K562 (cell line): ENCODE measurements at regions not wholly inside any gene's neighbourhood (a gene's known extent, or its start where the extent isn't known, plus 50 kb on each side); places are given as distances from the start of the nearest gene placed in this dataset.
A peak's percentile ranks its signal among the peaks of the same experiment; 100 is the strongest.

Experiments used
- CC2D1A ChIP-seq: fragments of 450-650 bp; IDR thresholded peaks from 2 replicates; pipeline ENCODE4 v1.6.1; 2017; ENCODE audit warnings: mild to moderate bottlenecking
- ETV1 ChIP-seq: fragments of 450-650 bp; conservative IDR thresholded peaks from 2 replicates; pipeline ENCODE4 v1.6.1; 2016; ENCODE audit warnings: missing genetic modification characterization, control low read depth, low read depth, missing compliant biosample characterization
- FOSL1 ChIP-seq: fragments of 200-800 bp; sonication (Bioruptor generic); conservative IDR thresholded peaks from 2 replicates; pipeline ENCODE4 v1.6.1; 2016; ENCODE audit warnings: missing genetic modification characterization, missing compliant biosample characterization
- FOXJ2 ChIP-seq: fragments of 200-800 bp; sonication (Bioruptor generic); IDR thresholded peaks from 2 replicates; pipeline ENCODE4 v1.6.1; 2016; ENCODE audit warnings: missing genetic modification characterization, missing compliant biosample characterization
- GABPA ChIP-seq: fragments of 200-800 bp; sonication (Bioruptor generic); conservative IDR thresholded peaks from 2 replicates; pipeline ENCODE4 v1.6.1; 2016; ENCODE audit warnings: low read depth, missing genetic modification characterization, missing compliant biosample characterization
- L3MBTL2 ChIP-seq: fragments of 450-650 bp; IDR thresholded peaks from 2 replicates; pipeline ENCODE4 v1.6.1; 2016; ENCODE audit warnings: mild to moderate bottlenecking, moderate library complexity
- MCM7 ChIP-seq, 2 experiments: fragments of 450-650 bp; IDR thresholded peaks; 2 replicates each; pipeline ENCODE4 v1.6.1; 2016 to 2018
- MTF1 ChIP-seq: fragments of 250-450 bp; sonication (Bioruptor Pico); IDR thresholded peaks from 2 replicates; pipeline ENCODE4 v1.9.0; 2021; ENCODE audit warnings: moderate library complexity, mild to moderate bottlenecking, inconsistent platforms, borderline replicate concordance
- NCOR1 ChIP-seq: fragments of 450-650 bp; IDR thresholded peaks from 2 replicates; pipeline ENCODE4 v1.6.1; 2016; ENCODE audit warnings: mild to moderate bottlenecking, moderate library complexity
- NFE2 ChIP-seq: IDR thresholded peaks from 2 replicates; pipeline ENCODE4 v1.6.1; 2014; ENCODE audit warnings: antibody characterized with exemption, low read depth
- NFIC ChIP-seq: fragments of 450-650 bp; IDR thresholded peaks from 2 replicates; pipeline ENCODE4 v1.6.1; 2017; ENCODE audit warnings: mild to moderate bottlenecking, inconsistent platforms
- PHF21A ChIP-seq: fragments of 450-650 bp; IDR thresholded peaks from 2 replicates; pipeline ENCODE4 v1.6.1; 2017; ENCODE audit warnings: low read depth, borderline replicate concordance
- POLR2A ChIP-seq: fragments of 450-650 bp; conservative IDR thresholded peaks from 2 replicates; pipeline ENCODE4 v1.6.1; 2016
- RHOXF2B ChIP-seq: fragments of 250-450 bp; sonication (Bioruptor Pico); conservative IDR thresholded peaks from 2 replicates; pipeline ENCODE4 v1.5.1; 2021
- SLC30A9 ChIP-seq: fragments of 250-450 bp; sonication (Bioruptor Pico); IDR thresholded peaks from 2 replicates; pipeline ENCODE4 v1.8.0; 2022; ENCODE audit warnings: mild to moderate bottlenecking, moderate library complexity
- SPI1 ChIP-seq: IDR thresholded peaks from 2 replicates; pipeline ENCODE4 v1.6.1; 2011; ENCODE audit warnings: low read depth, low read length, control low read depth, borderline replicate concordance
- THRA ChIP-seq: fragments of 450-650 bp; IDR thresholded peaks from 2 replicates; pipeline ENCODE4 v1.6.1; 2017; ENCODE audit warnings: mild to moderate bottlenecking, moderate library complexity
- ZNF184 ChIP-seq: sonication (generic); formaldehyde crosslinking; IDR thresholded peaks from 2 replicates; pipeline ENCODE4 v1.5.0; 2020; ENCODE audit warnings: missing genetic modification reagents
- ZNF263 ChIP-seq: sonication (generic); formaldehyde crosslinking; IDR thresholded peaks from 2 replicates; pipeline ENCODE4 v1.8.0; 2022; ENCODE audit warnings: mild to moderate bottlenecking, missing genetic modification reagents, borderline replicate concordance
- ZNF277 ChIP-seq: fragments of 250-450 bp; sonication (Bioruptor Pico); IDR thresholded peaks from 2 replicates; pipeline ENCODE4 v1.8.0; 2022; ENCODE audit warnings: inconsistent platforms, mild to moderate bottlenecking, moderate library complexity, borderline replicate concordance
- ZNF324 ChIP-seq: fragments of 250-450 bp; sonication (Bioruptor Pico); IDR thresholded peaks from 2 replicates; pipeline ENCODE4 v1.4.0; 2020; ENCODE audit warnings: mild to moderate bottlenecking
- ZNF444 ChIP-seq: fragments of 250-450 bp; sonication (Bioruptor Pico); IDR thresholded peaks from 2 replicates; pipeline ENCODE4 v1.4.0; 2020; ENCODE audit warnings: mild to moderate bottlenecking, moderate library complexity
- ZNF57 ChIP-seq: fragments of 450-650 bp; formaldehyde crosslinking; IDR thresholded peaks from 2 replicates; pipeline ENCODE4 v1.4.0; 2020; ENCODE audit warnings: mild to moderate bottlenecking, moderate library complexity
- ZNF592 ChIP-seq: fragments of 450-650 bp; IDR thresholded peaks from 2 replicates; pipeline ENCODE4 v1.6.1; 2017; ENCODE audit warnings: antibody characterized with exemption, mild to moderate bottlenecking
- ZNF699 ChIP-seq: fragments of 250-450 bp; sonication (Bioruptor Pico); IDR thresholded peaks from 2 replicates; pipeline ENCODE4 v1.8.0; 2021; ENCODE audit warnings: mild to moderate bottlenecking, moderate library complexity; ENCODE audit not compliant: insufficient replicate concordance
- ZZZ3 ChIP-seq: fragments of 450-650 bp; IDR thresholded peaks from 2 replicates; pipeline ENCODE4 v1.6.1; 2016; ENCODE audit warnings: antibody characterized with exemption, mild to moderate bottlenecking, moderate library complexity

GRCh38 chr3:64954995-64955636, 267.3 kb upstream of the ADAMTS9 start (continued):
- no peak for TF ChIP-seq ZNF592
- TF ChIP-seq NFE2: peak; percentile 36; the same call in 1 of the 2 replicates
- no peak for TF ChIP-seq CC2D1A
- no peak for TF ChIP-seq SLC30A9
- no peak for TF ChIP-seq ZNF57 (CRISPR knock-in tag)
- TF ChIP-seq FOXJ2 (tag): no peak
- no peak for TF ChIP-seq ZZZ3
- TF ChIP-seq POLR2A: no peak
- TF ChIP-seq NFIC: peak; percentile 68
- 0 out of 2 replicates have a peak, but pooled peaks have one; percentile 27 for TF ChIP-seq L3MBTL2
- TF ChIP-seq ZNF444 (CRISPR knock-in tag): no peak
- no peak for TF ChIP-seq ZNF699 (CRISPR knock-in tag)
- TF ChIP-seq ZNF324 (CRISPR knock-in tag): no peak
- no peak for TF ChIP-seq NCOR1
- no peak for TF ChIP-seq RHOXF2B (CRISPR knock-in tag)
- TF ChIP-seq ETV1 (tag): peak; percentile 61
- TF ChIP-seq PHF21A: no peak
- TF ChIP-seq FOSL1 (tag): no peak
- TF ChIP-seq ZNF277 (CRISPR knock-in tag): no peak
- TF ChIP-seq MCM7 (IDR thresholded peaks at IDR 0.05): no peak
- 0 out of 2 replicates have a peak, but pooled peaks have one; percentile 24 for TF ChIP-seq GABPA (tag)
- TF ChIP-seq ZNF263 (CRISPR knock-in tag): no peak
- no peak for TF ChIP-seq ZNF184 (CRISPR knock-in tag)
- TF ChIP-seq SPI1: peak; percentile 94
- no peak for TF ChIP-seq THRA
- TF ChIP-seq MTF1: no peak
